Fibroblast of the conjunctiva (primary cell): ENCODE measurements at regions not wholly inside any gene's neighbourhood (a gene's known extent, or its start where the extent isn't known, plus 50 kb on each side); places are given as distances from the start of the nearest gene placed in this dataset.
A peak's percentile ranks its signal among the peaks of the same experiment; 100 is the strongest.

ENCODE experiments used
- DNase-seq: peaks from one replicate; pipeline ENCODE4 v3.0.0-alpha.2; 2010; ENCODE audit warnings: low read depth

- no peak for DNase-seq
Observed at GRCh38 chr6:82072121-82072521, 175.4 kb downstream of the IBTK start.

DNA sequence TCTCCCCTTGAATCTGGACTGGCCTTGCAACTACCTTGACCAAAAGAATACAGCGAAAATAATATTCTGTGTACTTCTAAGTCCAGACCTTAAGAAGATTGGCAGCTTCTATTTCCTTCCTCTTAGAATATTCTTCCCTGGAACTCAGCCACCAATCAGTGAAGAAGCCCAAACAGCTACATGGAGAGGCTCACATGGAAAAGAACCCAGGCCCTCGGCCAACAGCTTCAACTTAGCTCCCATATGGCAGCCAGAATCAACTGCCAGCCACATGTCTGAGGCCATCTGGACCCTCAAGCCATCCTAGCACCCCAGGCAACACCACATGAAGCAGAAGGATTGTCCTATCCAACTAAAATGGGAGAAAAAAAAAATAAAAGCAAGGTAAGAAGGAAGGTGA lies 178.8 kb downstream of the IBTK start:
- no peak for DNase-seq

- no peak for DNase-seq
Observed at GRCh38 chr6:82066991-82067411, 180.5 kb downstream of the IBTK start.

- DNase-seq, result no peak
Observed at GRCh38 chr6:82066196-82066595, 181.3 kb downstream of the IBTK start.

DNA sequence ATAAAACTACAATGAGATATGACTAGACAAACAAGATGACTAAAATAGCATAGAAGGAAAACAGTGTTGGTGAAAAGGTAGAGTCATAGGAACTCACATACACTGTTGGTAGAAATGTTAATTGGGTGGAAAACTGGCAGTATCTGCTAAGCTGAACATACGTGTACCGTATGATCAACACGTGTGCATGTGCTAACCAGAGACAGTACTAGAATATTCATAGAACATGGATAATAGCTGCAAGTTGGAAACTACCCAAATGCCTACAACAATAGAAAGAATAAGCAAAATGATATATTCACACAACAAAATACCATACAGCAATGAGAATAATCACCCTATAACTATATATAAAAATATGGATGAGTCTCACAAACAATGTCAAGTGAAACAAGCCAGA lies 184.0 kb downstream of the IBTK start:
- DNase-seq, result no peak

- no peak for DNase-seq
Observed at GRCh38 chr6:82062219-82062618, 185.3 kb downstream of the IBTK start.

DNA sequence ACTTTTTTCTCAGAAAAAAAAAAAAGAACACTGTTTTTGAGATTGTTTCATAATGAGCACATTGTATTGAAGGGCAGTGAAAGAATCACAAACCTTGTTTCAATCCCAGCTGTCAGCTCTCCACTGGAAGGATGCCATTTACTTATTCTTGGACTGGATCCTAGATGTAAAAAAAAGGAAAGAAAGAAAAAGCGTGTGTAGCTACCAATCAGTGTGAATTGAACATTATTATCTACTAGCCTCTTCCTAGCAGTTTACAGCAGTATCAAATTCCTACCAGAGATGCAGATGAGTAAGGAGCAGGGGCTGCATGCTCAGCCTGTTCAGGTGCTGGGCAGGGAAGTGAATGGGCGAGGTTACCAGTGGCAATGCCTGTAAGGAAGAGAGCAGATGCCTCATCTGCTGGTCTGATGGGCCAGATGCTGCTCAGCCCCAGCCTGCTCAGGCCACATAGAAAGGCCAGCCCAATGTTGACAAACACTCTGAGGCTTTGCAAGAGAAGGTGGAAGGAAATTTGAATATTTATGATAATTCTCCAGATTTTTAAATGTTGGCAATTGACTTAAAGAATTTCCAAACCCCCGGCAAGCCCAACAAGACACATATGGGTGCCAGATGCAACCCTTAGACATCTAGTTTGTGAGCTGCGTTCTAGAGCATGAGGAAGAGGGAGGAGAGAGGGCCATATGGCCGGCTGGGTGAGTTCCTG lies 189.5 kb downstream of the IBTK start:
- peak; percentile 68 for DNase-seq

DNA sequence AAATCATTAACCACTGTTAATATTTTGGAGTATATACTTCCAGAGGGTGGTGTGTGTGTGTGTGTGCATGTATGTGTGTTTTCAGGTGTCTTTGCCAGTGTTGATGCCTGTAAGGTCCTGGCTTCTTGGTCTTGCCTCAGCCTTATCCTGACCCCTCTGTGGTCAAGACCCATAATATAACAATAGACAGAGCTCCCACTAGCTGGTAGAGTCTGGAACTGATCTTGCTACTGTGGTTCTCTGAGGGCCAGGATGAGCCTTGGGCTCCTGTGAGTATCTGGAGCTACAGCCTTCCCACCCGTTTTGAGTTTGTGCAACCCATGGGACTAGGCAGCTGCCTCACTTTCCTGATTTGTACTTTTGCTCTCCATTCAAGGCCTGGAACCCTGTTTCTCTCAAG lies 191.0 kb downstream of the IBTK start:
- DNase-seq, result no peak

DNA sequence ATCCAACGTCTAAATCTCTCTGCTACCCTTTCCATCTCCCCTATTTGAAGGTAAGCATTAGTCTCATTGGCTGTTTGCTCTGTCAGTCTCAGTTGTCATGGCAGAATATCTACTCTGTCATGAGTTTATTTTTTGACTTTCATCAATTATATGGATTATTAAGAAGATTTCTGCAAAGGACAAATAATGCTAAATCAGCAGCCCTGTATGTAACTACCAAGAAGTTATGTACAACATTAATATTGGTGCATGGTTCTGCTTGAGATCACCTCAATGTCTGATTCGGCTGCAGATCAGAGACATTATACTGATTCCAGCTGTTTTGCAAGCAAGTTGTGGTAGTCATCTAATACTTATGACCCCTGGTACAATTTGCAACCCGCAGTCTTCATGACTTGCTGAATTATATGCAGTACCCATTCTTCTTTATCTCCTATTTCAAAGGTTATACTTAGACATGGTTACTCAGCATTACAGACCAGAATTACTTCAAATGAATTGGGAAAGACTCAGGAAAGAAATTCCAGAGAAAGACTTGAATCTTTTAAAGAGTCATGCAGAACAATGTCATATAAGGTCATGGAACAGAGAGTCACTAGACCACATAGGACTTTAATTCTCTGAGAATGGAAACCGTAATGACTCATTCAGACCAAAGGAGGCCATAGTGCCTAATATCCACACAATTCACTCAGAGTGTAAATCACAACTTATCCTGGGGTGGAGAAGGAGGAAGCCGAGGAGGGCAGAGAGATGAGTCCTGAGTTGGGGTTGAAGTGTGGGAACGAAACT lies 201.4 kb downstream of the IBTK start:
- DNase-seq, result no peak

DNA sequence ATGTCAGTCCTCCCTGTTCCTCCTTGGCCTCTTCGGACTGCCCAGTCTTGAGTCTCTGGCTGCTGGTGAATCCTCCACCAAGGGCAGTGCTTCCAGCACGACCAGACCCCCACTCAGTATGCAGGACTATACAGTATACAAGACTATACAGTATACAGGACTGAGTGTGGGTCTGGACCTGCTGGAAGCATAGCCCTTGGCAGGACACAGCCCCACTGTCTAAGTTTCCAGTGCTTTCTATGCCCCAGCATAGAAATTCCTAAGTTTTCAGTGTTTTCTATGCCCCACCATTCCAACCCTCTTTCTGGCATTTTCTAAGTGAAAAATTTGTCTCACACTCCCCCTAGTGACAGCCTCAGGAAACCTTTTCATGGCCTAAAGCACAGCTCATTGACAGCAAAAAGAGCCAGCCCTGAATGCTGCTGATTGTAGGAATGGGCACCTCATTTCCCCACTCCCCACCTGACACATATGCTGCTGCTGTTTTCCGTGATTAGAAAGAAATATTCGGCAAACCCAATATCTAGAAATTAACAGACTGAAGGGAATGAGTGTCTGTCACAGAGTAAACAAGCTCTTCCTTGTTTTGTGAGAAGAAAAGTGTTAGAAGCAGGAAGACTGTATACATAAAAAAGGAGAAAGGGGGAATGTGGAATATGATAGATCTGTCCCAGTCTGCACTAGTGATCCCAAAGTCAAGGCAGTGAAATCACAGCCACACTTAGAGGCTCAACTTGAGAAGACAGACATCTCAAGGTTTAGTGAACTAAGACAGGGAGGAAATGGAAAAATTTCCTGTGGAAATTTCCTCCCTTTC lies 206.9 kb downstream of the IBTK start:
- DNase-seq, result peak; percentile 40

DNA sequence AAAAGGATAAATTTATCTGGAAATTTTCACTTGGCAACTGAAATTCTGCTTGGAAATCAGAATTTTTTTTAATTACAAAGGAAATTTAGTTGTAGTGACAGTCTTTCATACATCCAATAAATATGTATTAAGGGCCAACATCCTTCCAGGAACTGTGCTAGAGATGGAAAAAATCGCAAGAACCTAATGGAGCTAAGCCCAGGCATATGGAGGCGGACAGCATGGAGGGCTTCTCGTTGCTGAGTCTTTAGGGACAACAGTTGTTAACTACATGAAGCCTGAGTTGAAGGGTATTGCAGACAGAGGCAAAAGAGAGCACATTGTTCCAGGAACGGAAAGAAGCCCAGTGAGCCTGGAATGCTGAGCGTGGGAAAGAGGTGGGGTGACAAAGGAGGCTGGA lies 208.9 kb downstream of the IBTK start:
- DNase-seq, result no peak

- no peak for DNase-seq
Observed at GRCh38 chr6:82035526-82035925, 212.0 kb downstream of the IBTK start.

DNA sequence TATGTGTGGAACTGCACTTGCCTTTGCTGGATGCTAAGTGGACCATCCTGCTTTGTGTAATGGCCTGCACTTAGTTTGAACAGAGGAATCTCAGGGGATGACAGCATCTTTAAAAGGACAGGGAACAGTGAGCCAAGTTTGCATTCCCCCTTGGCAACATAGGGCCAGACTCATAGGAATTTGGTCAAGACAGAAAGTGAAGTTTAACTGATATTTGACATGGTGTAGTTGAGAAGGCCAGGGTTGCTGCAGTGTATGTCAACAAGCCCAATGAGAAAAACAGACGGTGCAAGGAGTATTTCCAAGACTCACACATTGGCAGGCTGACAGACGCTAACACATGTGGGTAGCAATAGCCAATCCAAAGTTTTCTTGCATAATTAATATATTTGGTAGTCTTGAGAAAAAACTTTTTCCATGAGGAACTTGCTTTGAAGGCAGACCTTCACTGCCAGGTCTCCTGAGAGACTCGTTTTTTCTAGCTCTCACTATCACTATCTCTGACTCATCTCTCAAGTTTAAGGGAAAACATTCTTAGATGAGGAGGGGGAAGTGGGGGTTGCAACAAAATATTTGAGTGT lies 213.8 kb downstream of the IBTK start:
- DNase-seq, result peak; percentile 16

DNA sequence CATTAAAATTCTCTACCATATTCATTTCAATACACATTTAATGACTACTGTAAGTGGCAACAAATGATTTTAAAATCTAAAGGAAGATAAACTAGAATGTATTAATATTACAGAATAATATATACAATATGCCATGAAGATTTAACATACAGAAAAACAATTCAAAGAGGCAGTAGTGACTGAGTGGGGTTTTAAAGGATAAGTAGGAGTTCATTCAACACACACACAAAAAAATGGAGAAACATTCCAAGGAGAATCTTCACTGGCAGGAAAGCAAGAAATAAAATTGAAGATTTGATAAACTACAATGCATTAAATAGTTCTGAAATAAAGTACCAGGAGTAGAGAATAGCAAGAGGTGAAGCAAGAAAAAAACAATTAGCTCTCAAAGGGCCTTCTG lies 215.1 kb downstream of the IBTK start:
- no peak for DNase-seq

- no peak for DNase-seq
Observed at GRCh38 chr6:82030761-82031503, 216.6 kb downstream of the IBTK start.

DNA sequence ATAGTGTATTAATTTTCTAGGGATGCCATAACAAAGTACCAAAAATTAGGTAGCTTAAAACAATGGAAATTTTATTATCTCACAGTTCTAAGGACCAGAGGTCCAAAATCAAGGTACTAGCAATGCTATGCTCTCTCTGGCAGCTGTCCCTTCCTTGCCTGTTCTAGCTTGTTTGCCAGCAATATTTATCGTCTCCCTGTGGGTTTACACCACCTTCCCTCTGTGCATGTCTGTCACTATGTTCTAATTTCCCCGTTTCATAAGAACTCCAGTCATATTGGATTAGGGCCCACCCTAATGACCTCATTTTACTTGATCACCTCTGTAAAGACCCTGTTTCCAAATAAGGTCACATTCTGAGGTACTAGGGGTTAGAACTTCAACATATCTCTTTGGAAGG lies 217.2 kb downstream of the IBTK start:
- DNase-seq, result no peak

- no peak for DNase-seq
Observed at GRCh38 chr6:82025271-82025670, 222.3 kb downstream of the IBTK start.

- peak; percentile 52 for DNase-seq
Observed at GRCh38 chr6:82022614-82023129, 224.9 kb downstream of the IBTK start.

- no peak for DNase-seq
Observed at GRCh38 chr6:82017773-82018172, 229.8 kb downstream of the IBTK start.

GRCh38 chr6:82017288-82017687 lies 230.3 kb downstream of the IBTK start:
- peak; percentile 94 for DNase-seq

- DNase-seq, result no peak
Observed at GRCh38 chr6:82015526-82015925, 232.0 kb downstream of the IBTK start.
